Naive thymus-derived CD4-positive, alpha-beta T cell (primary cell): ENCODE measurements at regions not wholly inside any gene's neighbourhood (a gene's known extent, or its start where the extent isn't known, plus 50 kb on each side); places are given as distances from the start of the nearest gene placed in this dataset.

Source experiments
- ATAC-seq: fragments of 150-1000 bp; cut with Tn5 transposase; 2 replicates; pipeline ENCODE4 v1.10.0; 2021; ENCODE audit warnings: mild to moderate bottlenecking, moderate library complexity
- CTCF ChIA-PET: fragments of 350-600 bp; sonication (Branson Sonifier 250); formaldehyde crosslinking; loops from one replicate; lab custom pipeline; 2021; ENCODE audit warnings: antibody characterized with exemption; lab: Charles Lee
- POLR2A ChIA-PET: fragments of 350-600 bp; sonication (Branson Sonifier 250); formaldehyde crosslinking; loops from one replicate; lab custom pipeline; 2021; ENCODE audit warnings: antibody characterized with exemption, inconsistent platforms; lab: Charles Lee
- DNase-seq, 9 donors: peaks; one replicate each; pipeline versions ENCODE4 v3.0.0 to v3.0.0-alpha.2; 2020 to 2022; ENCODE audit warnings: mixed read lengths in 1 of 9
- H3K27ac ChIP-seq: one replicate; pipeline ENCODE4 v1.7.0; 2013; ENCODE audit warnings: mild to moderate bottlenecking, low read depth, low read length, moderate library complexity
- H3K27me3 ChIP-seq, 2 donors: one replicate each; pipeline ENCODE4 v1.7.0; 2013; ENCODE audit warnings: low read length in 2 of 2, mild to moderate bottlenecking in 2 of 2, moderate library complexity in 2 of 2; ENCODE audit not compliant: control insufficient read depth in 2 of 2, insufficient read depth in 2 of 2
- H3K36me3 ChIP-seq, 3 experiments: 1 replicate in 2 of 3; 2 replicates in 1 of 3; pipeline ENCODE4 v1.7.0; 2013; ENCODE audit warnings: low read length in 3 of 3, mild to moderate bottlenecking in 3 of 3, moderate library complexity in 1 of 3; ENCODE audit not compliant: insufficient read depth in 3 of 3, control insufficient read depth in 2 of 3
- H3K4me1 ChIP-seq, 2 donors: one replicate each; pipeline ENCODE4 v1.7.0; 2013; ENCODE audit warnings: low read length in 2 of 2, mild to moderate bottlenecking in 2 of 2, moderate library complexity in 1 of 2; ENCODE audit not compliant: control insufficient read depth in 2 of 2, insufficient read depth in 2 of 2
- H3K4me3 ChIP-seq: 2 replicates; pipeline ENCODE4 v1.7.0; 2013; ENCODE audit warnings: mild to moderate bottlenecking, low read length
- H3K9me3 ChIP-seq, 3 experiments: 1 replicate in 2 of 3; 2 replicates in 1 of 3; pipeline ENCODE4 v1.7.0; 2013; ENCODE audit warnings: low read length in 3 of 3; ENCODE audit not compliant: control insufficient read depth in 2 of 3
- H3K27ac Mint-ChIP-seq, 9 donors: one replicate each; pipeline ENCODE4 v1.8.0; 2020 to 2022; ENCODE audit warnings: mixed read lengths in 9 of 9, mild to moderate bottlenecking in 8 of 9, moderate library complexity in 5 of 9, inconsistent platforms in 2 of 9
- H3K27me3 Mint-ChIP-seq, 5 donors: one replicate each; pipeline ENCODE4 v1.8.0; 2021 to 2022; ENCODE audit warnings: mixed read lengths in 5 of 5, mild to moderate bottlenecking in 1 of 5
- H3K36me3 Mint-ChIP-seq, 5 donors: one replicate each; pipeline ENCODE4 v1.8.0; 2020 to 2022; ENCODE audit warnings: mixed read lengths in 5 of 5, mild to moderate bottlenecking in 3 of 5, inconsistent platforms in 1 of 5
- H3K4me1 Mint-ChIP-seq, 7 donors: one replicate each; pipeline ENCODE4 v1.8.0; 2020 to 2022; ENCODE audit warnings: mixed read lengths in 7 of 7, mild to moderate bottlenecking in 3 of 7, inconsistent platforms in 1 of 7
- H3K4me3 Mint-ChIP-seq, 10 donors: one replicate each; pipeline ENCODE4 v1.8.0; 2020 to 2022; ENCODE audit warnings: mild to moderate bottlenecking in 10 of 10, mixed read lengths in 10 of 10, moderate library complexity in 6 of 10, inconsistent platforms in 2 of 10
- H3K9me3 Mint-ChIP-seq, 11 donors: one replicate each; pipeline ENCODE4 v1.8.0; 2020 to 2022; ENCODE audit warnings: mixed read lengths in 11 of 11, mild to moderate bottlenecking in 4 of 11, inconsistent platforms in 1 of 11, moderate library complexity in 1 of 11
- intact Hi-C, 2 donors: fragments of 100-400 bp; cut with micrococcal nuclease; formaldehyde crosslinking; loops; one replicate each; pipeline ENCODE4 v1.15.1; 2023

DNA sequence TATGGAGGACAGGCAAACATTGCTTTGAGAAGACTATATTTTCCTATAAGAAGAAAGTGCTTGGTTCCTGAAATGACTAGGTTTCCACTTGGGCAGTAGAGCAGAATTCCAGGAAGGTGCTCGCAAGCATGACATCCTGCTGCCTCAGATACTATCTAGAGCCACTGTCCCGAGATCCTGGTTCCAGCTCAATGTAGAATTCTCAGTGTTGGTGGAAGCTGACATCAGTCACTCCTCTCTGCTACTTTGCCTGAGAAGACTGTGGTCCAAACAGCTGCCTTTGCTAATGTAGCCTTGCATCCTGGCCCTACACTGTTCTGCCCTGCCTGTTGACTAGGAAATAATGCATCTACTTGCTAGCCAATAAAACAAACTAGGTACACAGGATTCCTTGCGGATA lies 50.0 kb upstream of the ITGA6 start:
- DNase-seq (no peak), ATAC-seq (no peak)
- Histone ChIP-seq H3K27me3 (no peaks in the 10 kb centered on the region), H3K27ac (no peak overlapping the region), H3K4me1 (no peaks in the 10 kb centered on the region), H3K9me3 (peaks cover 0 to 8% (median 0%) of the 10 kb centered on the region in 3 experiments), H3K36me3 (no peaks in the 10 kb centered on the region), H3K4me3 (no peak overlapping the region)
- Mint-ChIP-seq H3K27me3 (peaks cover 0 to 6% (median 0%) of the 10 kb centered on the region in 5 donors), H3K4me1 (peaks cover 0 to 7% (median 0%) of the 10 kb centered on the region in 7 donors), H3K4me3 (no peak overlapping the region), H3K36me3 (peaks cover 0 to 4% (median 3%) of the 10 kb centered on the region in 5 donors), H3K9me3 (peaks cover 0 to 18% (median 4%) of the 10 kb centered on the region in 11 donors), H3K27ac (no peak overlapping the region)
- intact Hi-C loops = no loop called here
- ChIA-PET POLR2A (no interaction called here), CTCF (interaction anchor here (1.6 kb wide), 1 partner anchor 84 kb away, joined by 5 read pairs; no protein-coding TSS in a partner anchor)
